ENCODE measurements at regions not wholly inside any gene's neighbourhood (a gene's known extent, or its start where the extent isn't known, plus 50 kb on each side); places are given as distances from the start of the nearest gene placed in this dataset.
A peak's percentile ranks its signal among the peaks of the same experiment; 100 is the strongest.
"Not testable (repeated sequence)": the region's sequence is repeated elsewhere in the genome, so short reads cannot be mapped to it uniquely, and the experiment has no call there.

DNA sequence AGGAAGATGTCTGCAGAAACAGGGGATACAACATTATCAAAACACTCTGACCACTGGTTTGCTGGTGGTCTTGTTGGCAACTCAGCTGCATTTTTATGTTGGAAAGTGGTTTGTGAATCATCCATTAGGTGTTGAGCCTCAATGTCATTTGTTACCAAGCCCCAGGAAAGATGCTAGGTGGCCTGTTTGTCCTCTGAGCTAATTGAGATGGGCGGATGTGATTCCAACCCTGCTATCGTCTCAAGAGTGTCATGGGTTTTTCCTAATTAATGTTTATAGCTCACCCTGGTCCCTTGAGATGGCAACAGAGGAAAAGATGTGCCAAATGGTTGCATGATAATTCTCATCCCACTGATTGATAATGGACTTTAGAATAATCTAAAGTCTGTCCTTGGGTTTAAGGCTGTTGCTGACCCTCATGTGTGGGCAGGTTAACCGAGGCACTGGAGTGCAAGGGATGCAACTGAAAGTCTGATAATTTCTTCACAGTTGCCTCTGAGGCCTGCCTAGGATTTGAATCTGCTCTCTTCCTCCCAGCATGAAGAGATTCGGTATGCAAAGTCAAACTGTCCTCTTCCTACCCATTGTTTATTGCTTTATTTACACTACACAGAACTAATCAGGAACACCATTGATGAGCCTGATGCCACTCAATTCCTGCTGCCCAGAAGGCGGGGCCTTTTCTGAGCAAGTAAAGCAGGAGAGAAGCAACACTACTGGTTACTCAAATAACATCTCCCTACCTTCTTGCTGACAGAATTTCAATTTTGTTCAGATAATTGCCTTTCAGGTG lies 166.2 kb upstream of the TBC1D5 start:
- no peak for DNase-seq (ENCODE audit: low read depth, low spot score)

DNA sequence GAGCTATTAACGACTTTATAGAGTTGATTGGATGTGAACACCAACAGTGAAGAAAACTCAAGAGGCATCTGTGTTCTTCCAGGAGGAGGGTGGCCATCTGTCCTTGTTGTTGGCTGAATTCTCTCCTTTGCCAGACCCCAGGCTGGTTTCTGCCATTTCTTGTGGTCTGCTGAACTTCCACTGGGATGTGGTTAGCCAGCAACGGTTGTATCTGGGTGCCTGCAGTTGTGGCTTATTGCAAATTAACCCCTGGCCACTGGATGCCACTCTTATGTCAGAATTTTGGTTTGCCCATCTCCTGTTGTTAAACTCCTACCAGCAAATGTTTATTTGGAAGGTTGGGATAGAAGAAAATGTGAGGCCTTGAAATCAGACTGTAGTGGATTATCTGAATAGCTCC lies 163.6 kb upstream of the TBC1D5 start:
- no peak for DNase-seq (ENCODE audit: low read depth, low spot score)

DNA sequence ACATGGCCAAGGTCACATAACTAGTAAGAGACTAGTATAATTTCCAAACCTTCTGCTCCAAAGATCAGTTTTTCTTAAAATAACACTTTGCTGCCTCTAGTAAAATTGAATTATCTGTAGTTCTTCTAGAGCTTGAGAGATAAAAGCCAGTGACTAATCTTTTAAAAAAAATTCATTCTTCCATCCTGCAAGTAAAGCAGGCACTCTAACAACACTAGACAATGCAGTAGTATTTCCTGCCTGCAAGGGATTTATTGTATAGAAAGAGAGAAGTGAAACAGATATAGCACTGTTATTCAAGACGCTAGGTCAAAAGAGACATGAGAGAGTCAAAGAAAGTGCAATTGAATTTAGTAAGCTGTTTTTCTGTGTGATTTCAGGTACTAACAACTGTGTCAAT lies 159.5 kb upstream of the TBC1D5 start:
- no peak for DNase-seq (ENCODE audit: low read depth, low spot score)

DNA sequence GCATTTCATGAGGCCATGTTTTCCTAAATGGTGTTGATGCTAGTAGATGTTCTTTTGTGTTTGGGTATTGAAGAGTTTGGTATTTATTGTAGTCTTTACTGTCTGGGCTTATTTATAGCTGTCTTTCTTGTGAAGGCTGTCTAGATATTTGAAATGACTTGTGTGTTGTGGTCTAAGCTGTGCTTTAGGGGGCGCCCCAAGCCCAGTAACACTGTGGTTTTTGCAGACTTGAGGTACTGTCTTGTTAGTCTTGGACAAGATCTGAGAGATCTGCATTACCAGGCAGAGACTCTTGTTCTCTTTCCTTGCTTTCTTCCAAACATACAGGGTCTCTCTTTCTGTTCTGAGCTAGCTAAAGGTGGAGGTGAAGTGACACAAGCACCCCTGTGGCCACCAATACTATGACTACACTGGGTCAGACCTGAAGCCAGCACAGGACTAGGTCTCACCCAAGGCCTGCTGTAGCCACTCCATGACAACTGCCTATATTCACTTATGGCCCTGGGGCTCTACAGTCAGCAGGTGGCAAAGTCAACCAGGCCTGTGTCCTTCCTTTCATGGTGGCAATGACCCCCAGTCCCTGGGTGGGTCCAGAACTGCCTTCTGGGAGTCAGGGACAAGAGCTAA lies 152.1 kb upstream of the TBC1D5 start:
- no peak for DNase-seq (ENCODE audit: low read depth, low spot score)

DNA sequence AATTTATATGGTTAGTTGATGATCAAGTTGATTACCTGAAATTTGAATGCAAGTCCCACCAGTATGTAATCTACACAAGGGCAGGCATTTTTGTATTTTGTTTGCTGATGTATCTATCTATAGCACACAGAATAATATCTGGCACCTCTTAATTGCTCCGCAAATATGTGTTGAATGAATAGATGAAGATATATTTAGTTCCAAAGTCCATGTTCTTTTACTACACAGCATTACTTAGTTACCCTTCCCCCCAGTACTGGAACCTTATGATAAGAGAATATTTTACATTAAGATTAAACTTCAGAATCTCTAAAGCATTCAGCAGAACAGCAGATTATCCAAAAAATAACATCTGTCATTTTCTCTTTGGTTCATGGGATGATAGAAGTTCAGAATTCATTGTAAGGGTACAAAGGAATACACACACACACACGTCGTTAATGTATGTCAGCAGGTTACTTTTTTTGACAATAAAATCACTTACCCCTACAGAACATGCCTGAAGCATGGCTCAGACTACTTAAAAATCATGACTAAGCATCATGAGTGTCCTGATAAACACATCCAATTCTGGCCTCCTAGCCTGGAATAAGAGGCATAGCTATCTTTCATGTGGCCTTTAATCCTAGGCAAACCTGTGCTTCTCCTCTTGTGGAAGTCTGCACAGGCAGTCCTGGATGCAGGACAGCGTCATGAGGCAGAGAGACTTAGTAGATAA lies 148.9 kb upstream of the TBC1D5 start:
- no peak for DNase-seq (ENCODE audit: low read depth, low spot score)

DNA sequence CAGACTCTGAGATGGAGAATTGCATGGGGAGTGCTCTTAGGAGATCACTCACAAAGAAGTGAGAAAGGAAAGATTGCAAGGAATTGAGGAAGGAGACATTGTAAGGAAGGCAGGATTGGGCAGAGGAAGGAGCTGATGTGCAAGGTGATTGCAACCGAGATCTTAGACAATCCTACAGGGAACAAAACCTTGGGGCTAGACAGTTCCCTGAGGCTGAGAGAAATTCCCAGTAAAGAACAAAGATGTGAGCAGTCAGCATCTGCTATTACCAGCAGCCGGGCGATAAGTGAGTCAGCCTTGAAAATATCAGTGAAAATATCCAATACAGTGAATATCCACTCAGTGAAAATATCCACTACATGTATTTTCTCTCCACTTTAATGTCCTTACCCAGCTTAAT lies 143.6 kb upstream of the TBC1D5 start:
- DNase-seq (ENCODE audit: low read depth, low spot score): no peak

DNA sequence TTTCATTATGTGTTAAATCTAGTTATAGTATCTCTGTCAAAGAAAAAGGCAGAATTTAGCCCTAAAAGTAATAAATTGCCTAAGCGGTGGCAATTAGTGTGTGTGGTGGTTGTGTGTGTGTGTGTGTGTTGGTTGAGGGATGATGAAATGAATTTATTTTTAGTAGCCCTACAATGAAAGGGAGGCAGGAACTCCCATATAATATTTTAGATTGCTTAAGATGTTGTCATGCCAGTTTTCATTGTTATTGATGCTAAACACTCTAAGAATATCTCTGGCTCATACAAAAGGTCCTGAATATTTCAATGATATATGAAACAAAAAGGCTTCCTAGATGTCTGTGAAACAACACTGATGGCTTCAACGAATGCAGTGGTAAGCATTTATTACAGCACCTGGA lies 140.6 kb upstream of the TBC1D5 start:
- no peak for DNase-seq (ENCODE audit: low read depth, low spot score)

DNA sequence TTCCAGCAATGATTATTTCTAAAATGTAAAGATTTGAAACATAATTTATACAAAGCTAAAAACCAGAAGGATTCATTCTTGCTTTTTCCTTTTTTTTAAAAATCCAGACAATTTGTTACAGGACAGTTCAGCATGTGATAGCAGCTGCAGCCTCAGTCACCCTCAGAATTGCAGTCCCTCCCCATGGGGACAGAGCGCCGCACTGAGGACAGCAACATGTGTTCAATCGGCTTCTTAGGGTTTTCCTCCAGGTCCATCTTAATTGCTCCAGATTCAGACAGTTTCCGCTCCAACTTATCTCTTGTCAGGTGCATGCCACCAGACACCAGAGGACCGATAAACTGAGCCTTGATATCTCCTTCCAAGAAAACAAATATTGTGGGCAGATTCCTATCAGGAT lies 134.9 kb upstream of the TBC1D5 start:
- DNase-seq (ENCODE audit: low read depth, low spot score): no peak

DNA sequence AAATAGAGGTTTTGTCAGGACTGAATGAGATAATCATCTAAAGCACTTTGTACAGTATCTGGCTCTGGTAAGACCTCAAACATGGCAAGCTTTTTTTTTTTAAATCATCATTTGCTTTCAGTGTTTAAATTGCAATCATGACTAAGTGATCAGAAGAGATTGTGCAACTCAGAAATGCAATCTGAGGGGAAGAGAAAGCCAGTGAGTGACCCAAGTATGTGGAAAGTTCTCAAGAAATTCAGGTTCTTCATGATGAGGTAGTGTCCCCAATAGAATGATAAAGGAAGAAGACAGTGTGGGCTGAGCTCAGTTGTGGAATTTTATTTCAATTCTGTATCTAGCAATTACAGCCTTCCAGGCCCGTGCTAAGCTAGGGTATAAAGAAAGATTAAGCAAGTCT lies 132.2 kb upstream of the TBC1D5 start:
- DNase-seq (ENCODE audit: low read depth, low spot score): no peak

DNA sequence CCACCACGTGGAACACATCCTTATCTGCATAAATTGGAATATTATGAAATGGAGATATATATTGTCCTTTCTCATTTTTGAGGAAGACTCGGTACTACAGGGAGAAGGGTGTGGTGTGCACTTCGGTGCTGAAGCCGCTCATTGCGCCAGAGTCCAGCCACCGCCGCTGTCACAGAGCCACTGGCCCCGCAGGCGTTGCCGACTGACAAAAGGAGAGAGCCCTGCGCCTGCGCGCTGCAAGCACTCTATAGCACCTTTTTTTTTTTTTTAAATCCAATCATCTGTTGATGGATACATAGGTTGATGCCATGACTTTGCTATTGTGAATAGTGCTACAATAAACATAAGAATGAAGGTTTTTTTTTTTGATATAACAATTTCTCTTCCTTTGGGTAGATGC lies 130.0 kb upstream of the TBC1D5 start:
- no peak for DNase-seq (ENCODE audit: low read depth, low spot score)

DNA sequence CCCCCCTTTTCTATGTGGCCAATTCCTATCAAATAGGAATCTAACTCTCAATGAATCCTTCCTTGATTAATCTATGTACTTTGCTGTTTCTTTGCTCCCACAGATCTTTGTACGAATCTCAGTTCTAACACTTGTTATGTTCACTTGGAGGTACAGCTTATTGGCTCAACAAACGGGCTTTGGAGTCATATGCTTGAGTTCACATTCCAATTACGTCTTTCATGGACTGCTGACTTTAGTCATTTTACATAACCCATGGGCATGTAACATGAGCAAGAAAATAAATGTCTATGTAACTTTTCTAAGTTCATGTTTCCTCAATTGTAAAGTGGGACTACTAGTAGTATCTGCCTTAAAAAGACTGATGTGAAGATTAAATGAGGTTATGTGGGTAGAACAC lies 123.2 kb upstream of the TBC1D5 start:
- DNase-seq (ENCODE audit: low read depth, low spot score): no peak

DNA sequence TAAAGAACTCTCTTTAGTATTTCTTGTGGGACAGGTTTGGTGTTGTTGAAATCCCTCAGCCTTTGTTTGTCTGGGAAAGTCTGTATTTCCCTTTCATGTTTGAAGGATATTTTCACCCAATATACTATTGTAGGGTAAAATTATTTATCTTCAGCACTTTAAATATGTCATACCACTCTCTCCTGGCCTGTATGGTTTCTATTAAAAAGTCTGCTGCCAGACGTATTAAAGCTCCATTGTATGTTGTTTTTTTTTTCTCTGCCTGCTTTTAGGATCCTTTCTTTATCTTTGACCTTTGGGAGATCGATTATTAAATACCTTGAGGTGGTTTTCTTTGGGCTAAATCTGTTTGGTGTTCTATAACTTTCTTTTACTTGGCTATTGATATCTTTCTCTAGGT lies 119.0 kb upstream of the TBC1D5 start:
- DNase-seq (ENCODE audit: low read depth, low spot score): no peak

DNA sequence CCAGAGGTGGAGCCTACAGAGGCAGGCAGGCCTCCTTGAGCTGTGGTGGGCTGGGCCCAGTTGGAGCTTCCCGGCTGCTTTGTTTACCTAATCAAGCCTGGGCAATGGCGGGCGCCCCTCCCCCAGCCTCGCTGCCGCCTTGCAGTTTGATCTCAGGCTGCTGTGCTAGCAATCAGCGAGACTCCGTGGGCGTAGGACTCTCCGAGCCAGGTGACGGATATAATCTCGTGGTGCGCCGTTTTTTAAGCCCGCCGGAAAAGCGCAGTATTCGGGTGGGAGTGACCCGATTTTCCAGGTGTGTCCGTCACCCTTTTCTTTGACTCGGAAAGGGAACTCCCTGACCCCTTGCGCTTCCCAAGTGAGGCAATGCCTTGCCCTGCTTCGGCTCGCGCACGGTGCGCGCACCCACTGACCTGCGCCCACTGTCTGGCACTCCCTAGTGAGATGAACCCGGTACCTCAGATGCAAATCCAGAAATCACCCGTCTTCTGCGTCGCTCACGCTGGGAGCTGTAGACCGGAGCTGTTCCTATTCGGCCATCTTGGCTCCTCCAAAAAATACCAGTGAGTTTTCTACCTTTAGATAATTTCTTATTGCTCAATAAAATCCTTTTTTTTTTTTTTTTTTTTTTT lies 118.5 kb upstream of the TBC1D5 start:
- DNase-seq (ENCODE audit: low read depth, low spot score): not testable (repeated sequence)

DNA sequence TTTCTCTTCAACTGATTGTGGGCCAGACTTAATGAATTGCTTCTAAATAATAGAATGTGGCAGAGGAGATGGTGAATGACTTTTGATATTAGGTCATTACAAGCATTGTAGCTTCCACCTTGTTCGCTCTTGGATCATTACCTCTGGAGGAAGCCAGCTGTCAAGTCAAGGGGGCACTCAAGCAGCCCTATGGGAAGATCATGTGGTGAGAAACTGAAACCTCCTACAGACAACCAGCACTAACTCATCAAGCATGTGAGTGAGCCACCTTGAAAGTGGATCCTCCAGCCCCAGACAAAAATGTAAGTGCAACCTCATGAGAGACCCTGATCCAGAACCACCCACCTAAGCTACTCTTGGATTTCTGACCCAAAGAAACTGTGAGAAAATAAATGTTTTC lies 109.8 kb upstream of the TBC1D5 start:
- DNase-seq (ENCODE audit: low read depth, low spot score): no peak

DNA sequence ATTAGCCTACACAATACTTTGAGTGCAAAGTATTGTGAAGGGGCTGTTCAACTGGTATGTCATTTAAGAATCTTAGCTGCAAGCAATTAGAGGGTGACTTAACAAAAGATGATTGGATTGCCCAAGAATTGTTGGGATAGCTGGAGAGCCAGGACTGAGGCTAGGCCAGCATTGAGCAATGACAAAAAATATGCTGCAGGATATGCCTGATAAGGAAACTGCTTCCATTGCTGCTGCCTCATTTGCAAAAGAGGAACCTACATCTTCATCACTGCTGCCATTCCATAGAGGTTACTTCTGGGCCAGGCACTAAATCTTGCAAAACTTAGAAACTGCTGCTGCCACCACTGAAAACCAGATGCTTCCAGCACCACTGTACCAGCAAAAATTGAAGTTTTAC lies 108.0 kb upstream of the TBC1D5 start:
- DNase-seq (ENCODE audit: low read depth, low spot score): no peak

DNA sequence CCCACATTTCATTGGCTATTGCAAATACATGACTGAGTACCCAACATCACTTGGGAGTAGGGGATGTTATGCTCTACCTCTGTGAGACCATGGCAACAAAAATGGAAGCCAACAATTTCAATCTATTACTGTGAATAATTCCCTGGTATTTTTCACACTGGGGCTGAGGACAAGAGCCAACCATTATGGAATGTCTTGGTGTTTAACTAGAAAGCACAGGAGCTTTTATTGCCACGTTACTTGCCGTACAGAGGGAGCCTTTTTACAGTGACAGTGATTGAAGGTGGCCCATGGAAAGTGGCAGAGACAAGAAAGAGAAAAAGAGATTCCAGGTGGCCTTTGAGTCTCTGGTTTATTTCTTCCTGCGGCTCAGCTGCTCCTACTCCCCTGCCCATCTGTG lies 105.7 kb upstream of the TBC1D5 start:
- DNase-seq (ENCODE audit: low read depth, low spot score): no peak

DNA sequence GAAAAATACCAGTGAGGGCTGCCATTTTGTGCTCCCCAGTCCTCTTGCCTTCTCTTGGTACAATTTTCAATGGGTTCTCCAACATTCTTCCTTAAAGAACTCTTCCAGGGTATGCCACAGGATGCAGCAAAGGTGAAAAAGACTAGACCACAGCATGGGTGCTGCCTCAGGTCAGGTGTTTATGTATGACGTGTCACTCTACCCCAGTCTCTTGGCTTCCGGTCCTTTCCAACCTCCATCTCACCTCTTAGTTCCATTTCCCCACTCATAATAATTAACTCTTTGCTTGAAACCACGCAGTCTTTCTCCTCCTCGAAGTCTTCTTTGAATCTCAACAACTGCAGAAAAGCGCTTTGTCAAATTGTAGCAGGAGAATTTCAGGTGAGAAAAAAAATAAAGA lies 104.7 kb upstream of the TBC1D5 start:
- DNase-seq (ENCODE audit: low read depth, low spot score): no peak

DNA sequence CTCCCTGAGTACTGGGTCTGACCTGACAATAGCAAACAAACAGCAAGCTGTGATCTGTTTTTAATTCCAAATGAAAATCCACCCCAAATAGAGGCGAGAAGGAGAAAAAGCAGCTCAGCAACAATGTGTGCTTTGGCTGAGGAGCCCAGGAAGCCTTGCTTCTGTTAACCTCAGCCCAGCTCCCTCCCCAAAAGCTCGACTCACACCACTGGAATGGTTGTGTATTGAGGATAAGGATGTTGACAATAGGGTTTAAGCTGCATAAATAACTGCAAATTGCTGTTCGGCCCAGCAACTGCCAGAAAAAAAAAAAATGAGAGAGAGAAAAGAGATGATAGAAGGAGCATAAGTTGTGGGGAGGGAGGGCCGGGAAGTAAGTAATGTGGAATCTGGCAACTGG lies 104.0 kb upstream of the TBC1D5 start:
- no peak for DNase-seq (ENCODE audit: low read depth, low spot score)

DNA sequence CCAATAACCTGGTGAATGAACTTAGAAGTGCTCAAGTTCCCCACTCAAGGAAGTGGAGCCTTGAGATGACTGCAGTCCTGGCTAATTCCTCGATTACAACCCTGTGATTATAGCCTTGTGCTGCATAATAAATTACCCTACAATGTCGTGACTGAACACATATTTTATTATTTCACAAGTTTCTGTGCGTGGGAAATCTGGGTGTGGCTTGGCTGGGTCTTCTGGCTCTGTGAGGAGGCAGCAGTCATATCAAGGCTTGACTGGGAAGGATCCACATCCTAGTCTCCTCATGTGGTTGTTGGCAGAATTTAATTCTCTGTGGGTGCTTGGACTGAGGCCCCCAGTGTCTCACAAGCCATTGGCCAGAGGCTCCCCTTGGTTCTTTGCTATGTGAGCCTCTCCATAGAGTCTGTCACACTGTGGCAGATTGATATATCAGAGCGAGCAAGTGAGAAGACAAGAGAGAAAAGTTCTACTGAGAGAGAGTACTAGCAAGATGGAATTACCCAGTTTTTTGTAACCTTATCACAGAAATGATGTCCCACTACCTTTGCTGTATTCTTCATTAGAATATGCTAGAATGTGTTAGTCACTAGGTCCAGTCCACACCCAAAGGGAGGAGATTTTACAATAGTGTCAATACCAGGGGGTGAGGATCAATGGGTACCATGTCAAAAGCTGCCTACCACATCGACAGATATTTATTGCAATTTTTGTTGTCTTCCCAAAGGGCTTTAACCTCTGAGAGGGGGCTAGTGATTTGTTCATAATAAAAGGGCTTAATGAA lies 102.8 kb upstream of the TBC1D5 start:
- DNase-seq (ENCODE audit: low read depth, low spot score): no peak

DNA sequence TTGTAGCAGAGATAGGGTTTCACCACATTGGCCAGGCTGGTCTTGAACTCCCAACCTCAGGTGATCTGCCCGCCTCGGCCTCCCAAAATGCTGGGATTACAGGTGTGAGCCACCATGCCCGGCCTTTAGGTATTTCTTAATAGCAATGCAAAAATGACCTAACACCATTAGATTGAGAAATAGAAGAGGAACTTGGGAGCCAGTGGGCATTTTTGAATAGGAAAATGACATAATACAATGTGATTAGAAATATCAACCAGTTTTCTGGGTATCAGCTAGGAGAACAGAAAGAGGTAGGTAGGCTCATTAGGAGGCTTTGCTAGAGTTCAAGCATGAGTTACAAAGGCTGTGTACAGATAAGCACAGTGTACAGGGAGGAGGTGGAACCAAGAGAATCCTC lies 101.8 kb upstream of the TBC1D5 start:
- DNase-seq (ENCODE audit: low read depth, low spot score): no peak

DNA sequence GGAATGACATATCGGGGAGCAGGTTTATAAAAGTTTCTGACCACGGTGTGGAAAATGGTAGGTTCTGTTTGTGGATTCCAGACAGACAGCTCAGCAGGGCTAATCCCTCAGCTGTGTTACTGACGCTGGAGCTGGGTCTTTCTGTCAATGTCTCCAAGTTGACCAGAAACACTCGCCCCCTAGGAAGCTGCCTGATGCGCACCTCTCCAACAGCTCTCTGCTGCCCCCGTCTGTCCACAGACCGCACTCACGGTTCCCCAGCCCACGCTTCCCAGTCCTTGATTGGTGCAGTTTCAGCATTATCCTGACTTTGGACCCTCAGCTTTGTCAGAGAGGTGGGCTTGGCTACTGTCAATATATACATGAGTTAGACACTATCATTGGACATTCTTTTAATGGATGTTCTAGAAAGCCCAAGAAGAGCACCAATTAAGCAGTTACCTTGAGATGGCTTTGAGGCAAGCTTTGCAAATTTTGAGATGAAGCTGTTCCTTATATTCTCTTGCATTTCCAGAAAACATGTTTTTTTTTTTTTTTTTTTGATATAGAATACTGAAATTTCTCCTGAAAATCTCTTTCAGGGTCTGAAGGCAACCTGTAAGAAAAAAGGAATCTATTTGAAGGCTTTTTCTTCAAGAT lies 98.9 kb upstream of the TBC1D5 start:
- DNase-seq (ENCODE audit: low read depth, low spot score): peak; percentile 38
